ENCODE measurements at regions not wholly inside any gene's neighbourhood (a gene's known extent, or its start where the extent isn't known, plus 50 kb on each side); places are given as distances from the start of the nearest gene placed in this dataset.

DNA sequence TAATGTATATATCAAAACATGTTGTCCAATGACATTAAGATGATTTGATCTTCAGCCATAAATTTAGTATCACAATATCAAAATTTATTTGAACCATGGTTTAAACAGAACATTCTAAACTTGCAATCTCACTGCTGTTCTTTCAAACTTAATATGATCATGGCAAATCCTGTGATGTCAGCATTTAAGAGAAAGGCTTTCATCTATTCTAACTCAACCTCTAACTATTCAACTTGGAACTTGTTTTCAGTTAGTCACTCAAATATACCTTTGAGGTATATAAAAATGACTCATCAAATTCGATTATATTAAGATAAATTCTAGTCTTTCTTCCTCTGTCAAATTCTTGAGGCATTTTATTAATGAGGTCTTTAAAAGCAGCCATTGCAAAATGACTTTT, 747.0 kb upstream of the FLRT2 start:
- no peaks in the 10 kb centered on the region for H3K36me3 Mint-ChIP-seq (ENCODE audit: insufficient read depth, unreplicated experiment)
- Histone ChIP-seq H3K36me3 (ENCODE audit: control insufficient read depth, insufficient read depth, low read length) (no peaks in the 10 kb centered on the region), H3K4me1 (no peaks in the 10 kb centered on the region), H3K27me3 (replicated peaks; ENCODE audit: control insufficient read depth, insufficient read depth, low read length) (no peaks in the 10 kb centered on the region), H3K4me3 (ENCODE audit: low read depth, low read length) (no peak overlapping the region), H3K9me3 (no peaks in the 10 kb centered on the region)
- BruUV-seq (replicated peaks), result no TSS peak
- no peaks in the 10 kb centered on the region for H3K27me3 Mint-ChIP-seq (ENCODE audit: insufficient read depth, unreplicated experiment)
- no peaks in the 10 kb centered on the region for H3K4me1 Mint-ChIP-seq (ENCODE audit: low read depth, unreplicated experiment)
- ChIA-PET CTCF (no interaction called here), POLR2A (no interaction called here)
- TF ChIP-seq, protein P1, sequence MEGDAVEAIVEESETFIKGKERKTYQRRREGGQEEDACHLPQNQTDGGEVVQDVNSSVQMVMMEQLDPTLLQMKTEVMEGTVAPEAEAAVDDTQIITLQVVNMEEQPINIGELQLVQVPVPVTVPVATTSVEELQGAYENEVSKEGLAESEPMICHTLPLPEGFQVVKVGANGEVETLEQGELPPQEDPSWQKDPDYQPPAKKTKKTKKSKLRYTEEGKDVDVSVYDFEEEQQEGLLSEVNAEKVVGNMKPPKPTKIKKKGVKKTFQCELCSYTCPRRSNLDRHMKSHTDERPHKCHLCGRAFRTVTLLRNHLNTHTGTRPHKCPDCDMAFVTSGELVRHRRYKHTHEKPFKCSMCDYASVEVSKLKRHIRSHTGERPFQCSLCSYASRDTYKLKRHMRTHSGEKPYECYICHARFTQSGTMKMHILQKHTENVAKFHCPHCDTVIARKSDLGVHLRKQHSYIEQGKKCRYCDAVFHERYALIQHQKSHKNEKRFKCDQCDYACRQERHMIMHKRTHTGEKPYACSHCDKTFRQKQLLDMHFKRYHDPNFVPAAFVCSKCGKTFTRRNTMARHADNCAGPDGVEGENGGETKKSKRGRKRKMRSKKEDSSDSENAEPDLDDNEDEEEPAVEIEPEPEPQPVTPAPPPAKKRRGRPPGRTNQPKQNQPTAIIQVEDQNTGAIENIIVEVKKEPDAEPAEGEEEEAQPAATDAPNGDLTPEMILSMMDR (IDR thresholded peaks at IDR 0.05; ENCODE audit: insufficient read depth in 1 of 2, low read depth in 1 of 2, low read length in 1 of 2, severe bottlenecking in 1 of 2, unreplicated experiment in 1 of 2), result no peak
- DNase-seq, result no peak
- no peak overlapping the region for H3K4me3 Mint-ChIP-seq (ENCODE audit: unreplicated experiment)
- no peak overlapping the region for H3K27ac Mint-ChIP-seq (ENCODE audit: unreplicated experiment)
- peaks cover 10% of the 10 kb centered on the region for H3K9me3 Mint-ChIP-seq (ENCODE audit: unreplicated experiment)
- intact Hi-C loops (cut with micrococcal nuclease; ENCODE audit: unreplicated experiment), result no loop called here

DNA sequence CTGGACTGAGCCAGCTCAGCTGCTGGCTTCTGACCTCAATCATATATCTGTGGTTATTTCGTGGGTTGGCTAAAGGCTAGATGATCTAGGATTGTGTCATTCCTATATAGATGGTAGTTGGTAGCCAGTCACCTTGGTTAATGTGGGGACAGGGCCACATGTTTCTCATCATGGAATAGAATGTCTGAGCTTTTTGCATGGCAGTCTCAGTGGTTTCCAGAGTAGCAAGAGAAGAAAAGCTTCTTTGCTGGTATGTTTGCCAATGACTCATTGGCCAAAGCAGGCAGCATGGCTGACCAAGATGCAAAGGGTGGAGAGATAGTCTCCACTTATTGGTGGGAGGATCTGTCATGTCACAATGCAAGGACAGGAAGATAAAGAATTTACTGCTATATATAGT, 746.4 kb upstream of the FLRT2 start:
- intact Hi-C loops (cut with micrococcal nuclease; ENCODE audit: unreplicated experiment), result no loop called here
- Mint-ChIP-seq H3K4me1 (ENCODE audit: low read depth, unreplicated experiment) (no peaks in the 10 kb centered on the region), H3K27ac (ENCODE audit: unreplicated experiment) (no peak overlapping the region), H3K9me3 (ENCODE audit: unreplicated experiment) (peaks cover 10% of the 10 kb centered on the region), H3K36me3 (ENCODE audit: insufficient read depth, unreplicated experiment) (no peaks in the 10 kb centered on the region), H3K4me3 (ENCODE audit: unreplicated experiment) (no peak overlapping the region), H3K27me3 (ENCODE audit: insufficient read depth, unreplicated experiment) (no peaks in the 10 kb centered on the region)
- no peaks in the 10 kb centered on the region for H3K27me3 ChIP-seq (replicated peaks; ENCODE audit: control insufficient read depth, insufficient read depth, low read length)
- H3K36me3 ChIP-seq (ENCODE audit: control insufficient read depth, insufficient read depth, low read length), result no peaks in the 10 kb centered on the region
- POLR2A ChIA-PET, result no interaction called here
- BruUV-seq (replicated peaks), result no TSS peak
- no peaks in the 10 kb centered on the region for H3K4me1 ChIP-seq
- H3K9me3 ChIP-seq, result no peaks in the 10 kb centered on the region
- CTCF ChIA-PET, result no interaction called here
- TF ChIP-seq, protein P1 (IDR thresholded peaks at IDR 0.05; ENCODE audit: insufficient read depth in 1 of 2, low read depth in 1 of 2, low read length in 1 of 2, severe bottlenecking in 1 of 2, unreplicated experiment in 1 of 2), result no peak
- DNase-seq, result no peak
- H3K4me3 ChIP-seq (ENCODE audit: low read depth, low read length), result no peak overlapping the region

DNA sequence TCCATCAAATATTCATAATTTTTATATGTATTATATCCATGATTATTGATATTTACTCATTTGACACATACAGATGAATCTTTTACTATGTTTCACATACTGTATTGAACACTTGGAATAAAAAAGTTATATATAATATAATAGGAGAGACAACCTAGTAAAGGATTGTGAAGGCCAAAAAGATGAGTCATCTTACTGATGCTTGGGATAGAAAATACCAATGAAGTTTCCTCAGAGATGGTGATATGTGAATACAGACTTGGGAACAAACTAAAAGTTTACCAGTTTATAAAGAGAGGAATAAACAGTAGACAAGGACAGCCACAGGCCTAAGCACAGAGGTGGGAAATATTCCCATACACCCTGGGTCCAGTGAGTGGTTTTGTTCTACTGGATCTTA, 743.9 kb upstream of the FLRT2 start:
- Mint-ChIP-seq H3K36me3 (ENCODE audit: insufficient read depth, unreplicated experiment) (no peaks in the 10 kb centered on the region), H3K4me3 (ENCODE audit: unreplicated experiment) (no peak overlapping the region), H3K9me3 (ENCODE audit: unreplicated experiment) (peaks cover 10% of the 10 kb centered on the region), H3K27ac (ENCODE audit: unreplicated experiment) (no peak overlapping the region), H3K27me3 (ENCODE audit: insufficient read depth, unreplicated experiment) (no peaks in the 10 kb centered on the region), H3K4me1 (ENCODE audit: low read depth, unreplicated experiment) (no peaks in the 10 kb centered on the region)
- no peaks in the 10 kb centered on the region for H3K9me3 ChIP-seq
- no peaks in the 10 kb centered on the region for H3K36me3 ChIP-seq (ENCODE audit: control insufficient read depth, insufficient read depth, low read length)
- no peak for DNase-seq
- no peaks in the 10 kb centered on the region for H3K4me1 ChIP-seq
- intact Hi-C loops (cut with micrococcal nuclease; ENCODE audit: unreplicated experiment), result no loop called here
- BruUV-seq (replicated peaks), result no TSS peak
- H3K4me3 ChIP-seq (ENCODE audit: low read depth, low read length), result no peak overlapping the region
- CTCF ChIA-PET, result no interaction called here
- POLR2A ChIA-PET, result no interaction called here
- no peaks in the 10 kb centered on the region for H3K27me3 ChIP-seq (replicated peaks; ENCODE audit: control insufficient read depth, insufficient read depth, low read length)
- TF ChIP-seq, protein P1 (IDR thresholded peaks at IDR 0.05; ENCODE audit: insufficient read depth in 1 of 2, low read depth in 1 of 2, low read length in 1 of 2, severe bottlenecking in 1 of 2, unreplicated experiment in 1 of 2), result no peak

Measured in Caco-2 (cell line).